Brain microvascular endothelial cell (primary cell): ENCODE measurements at regions not wholly inside any gene's neighbourhood (a gene's known extent, or its start where the extent isn't known, plus 50 kb on each side); places are given as distances from the start of the nearest gene placed in this dataset.
A peak's percentile ranks its signal among the peaks of the same experiment; 100 is the strongest.

Experiments
- DNase-seq: peaks from one replicate; pipeline ENCODE4 v3.0.0-alpha.2; 2020
- H3K27ac ChIP-seq: fragments of 250-450 bp; sonication (Bioruptor Pico); 2 replicates; pipeline ENCODE4 v1.5.1; 2020; ENCODE audit warnings: mild to moderate bottlenecking, moderate library complexity
- H3K27me3 ChIP-seq: fragments of 250-450 bp; sonication (Bioruptor Pico); replicated peaks from 2 replicates; pipeline ENCODE4 v1.5.1; 2020; ENCODE audit warnings: mild to moderate bottlenecking
- H3K36me3 ChIP-seq: fragments of 250-450 bp; sonication (Bioruptor Pico); replicated peaks from 2 replicates; pipeline ENCODE4 v1.5.1; 2020; ENCODE audit warnings: mild to moderate bottlenecking
- H3K4me3 ChIP-seq: 2 replicates; pipeline ENCODE4 v1.5.1; 2011; ENCODE audit warnings: low read depth, mild to moderate bottlenecking, control low read depth, low read length, moderate library complexity
- in situ Hi-C: cut with HindIII; loops from 2 replicates; pipeline ENCODE4 v1.10.0; 2017; ENCODE audit warnings: low sequenced_read_pairs, low pct_ligation_motif_present
- TF ChIP-seq, protein P1 (sequence below): IDR thresholded peaks from 2 replicates; pipeline ENCODE4 v1.5.1; 2011; ENCODE audit warnings: low read depth, mild to moderate bottlenecking, moderate library complexity, low read length, control low read depth, inconsistent platforms; ENCODE audit errors: missing control alignments

GRCh38 chr9:82504620-82505019 is 516.0 kb downstream of the SPATA31D1 start:
- TF ChIP-seq, protein P1, sequence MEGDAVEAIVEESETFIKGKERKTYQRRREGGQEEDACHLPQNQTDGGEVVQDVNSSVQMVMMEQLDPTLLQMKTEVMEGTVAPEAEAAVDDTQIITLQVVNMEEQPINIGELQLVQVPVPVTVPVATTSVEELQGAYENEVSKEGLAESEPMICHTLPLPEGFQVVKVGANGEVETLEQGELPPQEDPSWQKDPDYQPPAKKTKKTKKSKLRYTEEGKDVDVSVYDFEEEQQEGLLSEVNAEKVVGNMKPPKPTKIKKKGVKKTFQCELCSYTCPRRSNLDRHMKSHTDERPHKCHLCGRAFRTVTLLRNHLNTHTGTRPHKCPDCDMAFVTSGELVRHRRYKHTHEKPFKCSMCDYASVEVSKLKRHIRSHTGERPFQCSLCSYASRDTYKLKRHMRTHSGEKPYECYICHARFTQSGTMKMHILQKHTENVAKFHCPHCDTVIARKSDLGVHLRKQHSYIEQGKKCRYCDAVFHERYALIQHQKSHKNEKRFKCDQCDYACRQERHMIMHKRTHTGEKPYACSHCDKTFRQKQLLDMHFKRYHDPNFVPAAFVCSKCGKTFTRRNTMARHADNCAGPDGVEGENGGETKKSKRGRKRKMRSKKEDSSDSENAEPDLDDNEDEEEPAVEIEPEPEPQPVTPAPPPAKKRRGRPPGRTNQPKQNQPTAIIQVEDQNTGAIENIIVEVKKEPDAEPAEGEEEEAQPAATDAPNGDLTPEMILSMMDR = peak; percentile 23
- in situ Hi-C loops = no loop called here
- DNase-seq = no peak
- Histone ChIP-seq H3K27ac (no peak overlapping the region), H3K27me3 (no peaks in the 10 kb centered on the region), H3K36me3 (no peaks in the 10 kb centered on the region), H3K4me3 (no peak overlapping the region)

GRCh38 chr9:82511626-82512025 is 523.1 kb downstream of the SPATA31D1 start:
- Histone ChIP-seq H3K27me3 (no peaks in the 10 kb centered on the region), H3K27ac (no peak overlapping the region), H3K4me3 (no peak overlapping the region), H3K36me3 (no peaks in the 10 kb centered on the region)
- TF ChIP-seq, protein P1 = no peak
- no peak for DNase-seq
- in situ Hi-C loops = no loop called here

DNA sequence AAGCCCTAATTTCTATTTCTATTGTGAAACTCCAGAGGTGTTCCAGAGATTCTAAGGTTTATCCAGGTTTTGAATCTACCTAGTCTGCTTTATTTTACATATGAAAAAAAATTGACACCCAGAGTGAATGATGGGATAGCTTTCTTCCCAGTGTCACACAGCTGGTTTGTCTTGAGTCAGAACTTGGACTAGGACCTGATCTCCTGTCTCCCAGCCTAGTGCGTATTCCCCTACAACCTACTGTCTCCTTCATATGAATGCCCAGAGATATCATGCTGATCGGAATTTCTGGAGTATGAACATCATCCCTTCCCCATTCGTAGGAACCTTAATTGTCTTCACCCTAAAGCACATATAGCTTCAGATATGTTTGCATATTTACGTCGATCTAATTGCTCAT is 524.2 kb downstream of the SPATA31D1 start:
- Histone ChIP-seq H3K27me3 (no peaks in the 10 kb centered on the region), H3K4me3 (no peak overlapping the region), H3K36me3 (no peaks in the 10 kb centered on the region), H3K27ac (no peak overlapping the region)
- TF ChIP-seq, protein P1 = no peak
- no peak for DNase-seq
- in situ Hi-C loops = no loop called here

GRCh38 chr9:82513242-82513751 is 524.7 kb downstream of the SPATA31D1 start:
- TF ChIP-seq, protein P1 = no peak
- peak; percentile 11 for DNase-seq
- Histone ChIP-seq H3K4me3 (no peak overlapping the region), H3K36me3 (no peaks in the 10 kb centered on the region), H3K27me3 (no peaks in the 10 kb centered on the region), H3K27ac (no peak overlapping the region)
- in situ Hi-C loops = no loop called here

GRCh38 chr9:82513976-82514735 is 525.6 kb downstream of the SPATA31D1 start:
- H3K36me3 ChIP-seq = no peaks in the 10 kb centered on the region
- no peak overlapping the region for H3K4me3 ChIP-seq
- H3K27me3 ChIP-seq = no peaks in the 10 kb centered on the region
- TF ChIP-seq, protein P1 = no peak
- DNase-seq = no peak
- no peak overlapping the region for H3K27ac ChIP-seq
- in situ Hi-C loops = no loop called here
